Iris pigment epithelial cell (primary cell): ENCODE measurements at regions not wholly inside any gene's neighbourhood (a gene's known extent, or its start where the extent isn't known, plus 50 kb on each side); places are given as distances from the start of the nearest gene placed in this dataset.
A peak's percentile ranks its signal among the peaks of the same experiment; 100 is the strongest.
"Not testable (repeated sequence)": the region's sequence is repeated elsewhere in the genome, so short reads cannot be mapped to it uniquely, and the experiment has no call there.

Experiments used
- DNase-seq: peaks from one replicate; pipeline ENCODE4 v3.0.0-alpha.2; 2011; ENCODE audit warnings: low read depth

- DNase-seq, result no peak
Observed at GRCh38 chr3:33919312-33920120, 121.1 kb downstream of the PDCD6IP start.

- DNase-seq, result no peak
Observed at GRCh38 chr3:33920511-33920910, 122.1 kb downstream of the PDCD6IP start.

DNA sequence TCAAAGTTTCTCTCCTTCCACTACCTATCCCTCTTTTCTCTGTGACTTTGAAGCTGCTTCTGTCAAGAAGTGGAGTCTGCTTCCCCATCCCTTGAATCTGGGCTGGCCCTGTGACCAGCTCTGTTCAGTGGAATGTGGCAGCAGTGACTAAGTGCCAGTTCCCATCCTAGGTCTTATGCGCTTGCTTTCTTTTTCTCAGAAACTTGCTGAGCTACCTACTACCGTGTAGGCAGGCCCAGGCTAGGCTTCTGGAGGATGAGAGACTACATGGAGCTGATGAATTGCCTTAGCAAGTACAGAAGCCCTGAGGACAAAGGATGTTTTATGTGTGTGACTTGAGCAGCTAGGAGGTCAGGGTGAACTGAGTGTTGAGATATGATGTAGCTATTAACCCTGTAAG lies 123.2 kb downstream of the PDCD6IP start:
- DNase-seq, result no peak

DNA sequence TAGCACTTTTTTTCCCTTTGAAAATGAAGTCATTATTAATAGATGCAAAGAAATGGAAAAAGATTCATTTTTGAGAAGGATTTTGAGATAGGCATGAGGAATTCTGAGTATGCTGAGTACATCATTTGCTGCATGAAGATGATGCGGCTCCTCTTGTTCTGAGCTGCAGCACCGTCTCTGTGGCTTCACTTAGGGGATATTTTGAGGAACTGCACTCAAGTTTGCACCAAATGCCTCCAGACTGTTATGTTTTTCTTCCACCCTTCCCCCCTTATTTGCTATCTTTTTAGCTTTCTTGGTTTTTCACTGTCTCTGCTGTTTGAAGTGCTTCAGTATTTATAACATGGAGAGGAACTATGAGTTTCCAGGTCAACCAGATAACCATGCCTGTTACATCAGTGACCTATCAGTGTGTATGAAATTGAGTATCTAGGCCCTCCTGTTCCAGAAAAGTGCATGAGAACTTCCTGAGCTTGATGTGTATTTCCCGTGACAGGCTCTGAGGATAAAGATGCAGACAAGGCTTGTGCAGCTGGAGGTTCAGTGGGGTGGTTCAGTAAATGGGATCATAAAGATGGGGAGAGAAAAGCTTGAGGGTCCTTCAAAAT lies 128.7 kb downstream of the PDCD6IP start:
- no peak for DNase-seq

DNA sequence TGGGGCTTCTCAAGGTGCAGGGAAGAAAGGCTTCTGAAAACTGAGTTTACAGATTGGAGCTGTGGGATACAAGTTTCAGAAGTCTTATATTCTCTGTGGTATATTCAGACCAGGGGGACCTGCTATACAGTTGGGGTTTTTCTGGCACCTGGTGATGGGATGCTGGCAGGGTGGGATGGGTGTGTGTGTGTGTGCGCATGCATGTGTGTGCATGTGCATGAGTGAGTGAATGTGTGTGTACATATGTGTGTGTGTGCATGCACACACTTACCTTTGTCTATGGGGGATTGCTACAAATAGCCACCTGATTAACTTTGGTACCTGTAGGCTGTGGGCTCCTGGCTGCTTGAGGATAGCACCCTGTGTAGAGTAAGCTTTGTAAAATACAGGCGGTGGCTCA lies 131.4 kb downstream of the PDCD6IP start:
- no peak for DNase-seq

DNA sequence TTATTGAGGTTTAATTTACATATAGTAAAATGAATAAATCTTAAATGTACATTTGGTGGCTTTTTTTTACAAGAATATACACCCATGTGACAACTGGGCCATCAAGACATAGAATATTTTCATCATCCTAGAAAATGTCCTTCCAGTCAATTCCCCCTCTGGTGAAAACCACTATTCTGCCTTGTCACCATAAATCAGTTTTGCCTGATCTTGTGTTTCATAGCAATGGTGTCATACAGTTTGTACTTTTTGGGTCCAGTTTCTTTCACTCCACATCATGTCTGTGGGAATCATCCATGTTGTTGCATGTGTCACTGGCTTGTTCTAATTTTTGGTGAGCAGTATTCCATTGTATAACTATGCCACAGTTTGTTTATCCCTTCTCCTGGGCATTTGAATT lies 133.1 kb downstream of the PDCD6IP start:
- no peak for DNase-seq

- DNase-seq, result no peak
Observed at GRCh38 chr3:33932010-33932764, 133.8 kb downstream of the PDCD6IP start.

- DNase-seq, result no peak
Observed at GRCh38 chr3:33936171-33936920, 137.9 kb downstream of the PDCD6IP start.

GRCh38 chr3:33936921-33937525 lies 138.6 kb downstream of the PDCD6IP start:
- no peak for DNase-seq

DNA sequence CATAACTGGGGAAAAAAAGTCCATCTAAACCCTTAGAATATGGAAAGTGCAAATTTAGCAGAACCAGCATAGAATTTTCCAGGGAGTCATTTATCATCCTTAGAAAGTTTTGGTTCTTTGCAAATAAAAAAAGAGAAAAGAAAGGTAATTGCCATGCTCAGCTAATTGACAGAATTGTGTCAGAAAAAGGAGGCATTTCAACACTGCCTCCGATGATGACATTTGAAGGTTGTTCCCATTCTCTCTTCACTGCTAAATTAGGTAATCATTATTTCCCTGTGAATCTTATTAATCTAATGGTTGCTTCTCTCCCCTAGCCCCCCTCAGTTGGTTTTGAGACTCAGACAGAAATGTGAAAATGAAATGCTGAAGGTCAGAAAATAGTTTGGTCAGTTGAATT lies 139.2 kb downstream of the PDCD6IP start:
- no peak for DNase-seq

DNA sequence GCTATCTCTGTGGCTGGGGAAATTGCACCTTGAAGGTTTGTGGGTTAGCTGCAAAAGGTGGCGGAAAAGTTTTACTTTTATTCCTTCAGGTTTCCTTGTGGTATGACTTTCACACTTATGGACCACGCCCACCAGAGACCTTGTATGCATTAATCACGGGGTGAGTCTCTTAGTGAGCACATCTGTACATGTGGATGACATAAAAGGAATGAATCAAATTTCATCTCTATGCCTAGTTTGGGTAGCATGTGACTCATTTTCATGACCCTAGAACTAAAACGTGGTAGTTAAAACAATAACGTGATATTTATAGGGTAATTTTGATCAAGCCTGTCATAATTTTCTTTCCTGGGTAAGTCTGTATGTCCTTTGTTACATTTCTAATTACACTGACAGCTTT lies 141.7 kb downstream of the PDCD6IP start:
- peak; percentile 14 for DNase-seq

- no peak for DNase-seq
Observed at GRCh38 chr3:33940736-33941135, 142.3 kb downstream of the PDCD6IP start.

DNA sequence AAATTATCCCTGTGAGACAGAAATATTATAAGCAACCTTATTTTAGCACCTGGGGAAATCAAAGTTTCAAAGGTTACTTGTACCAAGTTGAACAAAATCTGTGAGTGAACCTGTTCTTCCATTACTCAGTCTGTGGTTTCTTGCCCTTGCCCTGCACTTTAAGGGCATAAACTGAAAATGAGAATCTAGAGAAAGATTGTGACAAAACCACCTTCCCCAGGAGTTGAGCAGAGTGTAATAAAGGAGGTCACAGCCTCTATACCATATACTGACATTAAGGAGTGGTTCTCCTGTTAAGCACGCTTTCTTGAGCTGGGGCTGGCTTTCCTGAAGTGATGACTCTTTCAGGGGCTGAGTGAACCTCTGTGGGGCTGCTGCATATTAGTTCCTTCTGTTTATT lies 143.4 kb downstream of the PDCD6IP start:
- no peak for DNase-seq

- peak; percentile 31 for DNase-seq
Observed at GRCh38 chr3:33942483-33943150, 144.2 kb downstream of the PDCD6IP start.

DNA sequence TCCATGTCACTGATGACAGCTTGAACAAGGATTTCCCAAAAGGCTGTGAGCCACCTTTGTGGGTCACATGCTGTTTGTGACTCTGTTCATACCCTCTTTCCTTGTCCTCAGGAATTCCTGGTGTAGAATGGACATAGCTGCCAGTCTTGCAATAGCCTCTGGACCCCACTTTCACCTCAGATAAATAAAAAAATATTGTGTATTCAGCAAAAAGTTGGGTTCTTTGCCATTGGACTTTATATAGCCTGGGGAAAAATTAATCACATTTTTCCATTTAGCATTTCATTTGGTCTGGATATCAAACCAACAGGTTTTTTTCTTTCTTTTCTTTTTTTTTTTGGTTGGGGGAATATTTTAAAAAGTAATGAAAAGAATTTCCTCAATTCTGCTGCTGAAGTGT lies 144.8 kb downstream of the PDCD6IP start:
- no peak for DNase-seq

DNA sequence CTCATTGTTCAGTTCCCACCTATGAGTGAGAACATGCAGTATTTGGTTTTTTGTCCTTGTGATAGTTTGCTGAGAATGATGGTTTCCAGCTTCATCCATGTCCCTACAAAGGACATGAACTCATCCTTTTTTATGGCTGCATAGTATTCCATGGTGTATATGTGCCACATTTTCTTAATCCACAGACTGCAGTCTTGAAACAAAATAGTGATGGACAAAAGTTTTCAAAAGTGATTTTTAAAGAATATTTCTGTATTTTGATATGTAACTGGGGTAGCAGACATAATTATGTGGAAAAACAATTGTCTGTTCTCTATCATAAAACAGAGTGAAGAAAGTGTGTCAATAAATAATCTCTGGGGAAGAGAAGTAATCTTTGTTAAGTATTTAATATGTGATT lies 148.2 kb downstream of the PDCD6IP start:
- not testable (repeated sequence) for DNase-seq

- no peak for DNase-seq
Observed at GRCh38 chr3:33947272-33948195, 149.1 kb downstream of the PDCD6IP start.

GRCh38 chr3:33949074-33949473 lies 150.6 kb downstream of the PDCD6IP start:
- DNase-seq, result no peak

DNA sequence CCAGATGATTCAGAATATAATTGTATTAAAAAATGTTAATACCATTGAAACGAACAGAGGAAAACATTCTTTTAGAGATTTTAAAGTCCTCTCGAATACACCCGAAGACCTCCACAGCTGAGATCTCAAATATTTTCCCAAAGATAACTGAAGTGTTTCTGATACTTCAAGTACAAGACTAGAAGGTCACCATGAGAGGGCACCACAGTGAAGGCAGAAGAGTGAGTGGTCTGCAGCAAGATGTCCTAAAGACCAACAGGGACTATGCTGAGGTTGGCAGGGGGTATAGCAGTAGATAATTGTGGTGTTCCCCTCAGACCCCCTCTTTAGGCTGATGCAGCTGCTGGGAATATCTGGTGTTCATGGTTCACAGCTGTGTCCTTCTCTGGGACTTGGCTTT lies 156.5 kb downstream of the PDCD6IP start:
- DNase-seq, result peak; percentile 15

GRCh38 chr3:33956206-33956605 lies 157.8 kb downstream of the PDCD6IP start:
- no peak for DNase-seq
